Parathyroid adenoma (tissue), 2 donors: ENCODE measurements at regions not wholly inside any gene's neighbourhood (a gene's known extent, or its start where the extent isn't known, plus 50 kb on each side); places are given as distances from the start of the nearest gene placed in this dataset.

ENCODE experiments used
- H2AFZ ChIP-seq: fragments of 300-600 bp; sonication (generic); one replicate; pipeline ENCODE4 v1.7.0; 2017; ENCODE audit warnings: antibody characterized with exemption, mild to moderate bottlenecking
- H3K27ac ChIP-seq: fragments of 300-600 bp; sonication (generic); one replicate; pipeline ENCODE4 v1.7.0; 2017
- H3K27me3 ChIP-seq: fragments of 300-600 bp; sonication (generic); one replicate; pipeline ENCODE4 v1.7.0; 2017; ENCODE audit warnings: low read length; ENCODE audit not compliant: control insufficient read depth, insufficient read depth
- H3K36me3 ChIP-seq: fragments of 300-600 bp; sonication (generic); one replicate; pipeline ENCODE4 v1.7.0; 2017; ENCODE audit warnings: low read length; ENCODE audit not compliant: control insufficient read depth, insufficient read depth
- H3K4me1 ChIP-seq: fragments of 300-600 bp; sonication (generic); one replicate; pipeline ENCODE4 v1.7.0; 2017; ENCODE audit warnings: control low read depth
- H3K4me2 ChIP-seq: fragments of 300-600 bp; sonication (generic); one replicate; pipeline ENCODE4 v1.7.0; 2017; ENCODE audit warnings: low read length
- H3K4me3 ChIP-seq: fragments of 300-600 bp; sonication (generic); one replicate; pipeline ENCODE4 v1.7.0; 2017; ENCODE audit warnings: low read depth, low read length
- H3K79me2 ChIP-seq: fragments of 300-600 bp; sonication (generic); one replicate; pipeline ENCODE4 v1.7.0; 2017; ENCODE audit warnings: control low read depth
- H3K9ac ChIP-seq: fragments of 300-600 bp; sonication (generic); one replicate; pipeline ENCODE4 v1.7.0; 2017; ENCODE audit warnings: mild to moderate bottlenecking
- H3K9me3 ChIP-seq: fragments of 300-600 bp; sonication (generic); one replicate; pipeline ENCODE4 v1.7.0; 2017; ENCODE audit warnings: low read length; ENCODE audit not compliant: control insufficient read depth
- TF ChIP-seq, protein P1 (sequence below): fragments of 300-600 bp; sonication (generic); IDR thresholded peaks from one replicate; pipeline ENCODE4 v1.7.0; 2017; ENCODE audit warnings: antibody characterized with exemption, mild to moderate bottlenecking
- donor health status: primary hyperparathyroidism.

DNA sequence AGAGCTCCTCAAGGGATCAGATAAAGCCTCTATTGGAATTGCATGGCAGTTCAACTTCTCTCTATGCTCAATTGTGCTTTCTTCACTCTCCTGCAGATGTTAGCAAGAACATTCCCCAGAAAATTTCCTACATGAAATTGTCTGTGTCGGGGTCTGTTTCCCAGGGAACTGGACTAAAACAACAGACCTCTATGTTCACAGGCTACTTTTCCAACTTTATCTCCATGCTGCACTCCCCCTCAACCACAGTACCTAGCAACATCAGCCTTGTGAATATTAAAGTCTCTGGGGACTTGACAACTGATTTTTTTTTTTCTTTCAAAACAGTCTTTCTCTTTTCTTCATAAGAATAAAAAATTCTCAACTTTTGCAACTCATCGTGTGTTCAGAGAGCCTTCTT is 1470.8 kb upstream of the ADGRL3 start:
- H3K27ac ChIP-seq = no peak overlapping the region
- no peak overlapping the region for H3K4me2 ChIP-seq
- no peaks in the 10 kb centered on the region for H3K79me2 ChIP-seq
- no peaks in the 10 kb centered on the region for H3K4me1 ChIP-seq
- no peaks in the 10 kb centered on the region for H3K27me3 ChIP-seq
- H3K9me3 ChIP-seq = no peaks in the 10 kb centered on the region
- H3K9ac ChIP-seq = no peak overlapping the region
- H2AFZ ChIP-seq = no peak overlapping the region
- H3K4me3 ChIP-seq = no peak overlapping the region
- TF ChIP-seq, protein P1, sequence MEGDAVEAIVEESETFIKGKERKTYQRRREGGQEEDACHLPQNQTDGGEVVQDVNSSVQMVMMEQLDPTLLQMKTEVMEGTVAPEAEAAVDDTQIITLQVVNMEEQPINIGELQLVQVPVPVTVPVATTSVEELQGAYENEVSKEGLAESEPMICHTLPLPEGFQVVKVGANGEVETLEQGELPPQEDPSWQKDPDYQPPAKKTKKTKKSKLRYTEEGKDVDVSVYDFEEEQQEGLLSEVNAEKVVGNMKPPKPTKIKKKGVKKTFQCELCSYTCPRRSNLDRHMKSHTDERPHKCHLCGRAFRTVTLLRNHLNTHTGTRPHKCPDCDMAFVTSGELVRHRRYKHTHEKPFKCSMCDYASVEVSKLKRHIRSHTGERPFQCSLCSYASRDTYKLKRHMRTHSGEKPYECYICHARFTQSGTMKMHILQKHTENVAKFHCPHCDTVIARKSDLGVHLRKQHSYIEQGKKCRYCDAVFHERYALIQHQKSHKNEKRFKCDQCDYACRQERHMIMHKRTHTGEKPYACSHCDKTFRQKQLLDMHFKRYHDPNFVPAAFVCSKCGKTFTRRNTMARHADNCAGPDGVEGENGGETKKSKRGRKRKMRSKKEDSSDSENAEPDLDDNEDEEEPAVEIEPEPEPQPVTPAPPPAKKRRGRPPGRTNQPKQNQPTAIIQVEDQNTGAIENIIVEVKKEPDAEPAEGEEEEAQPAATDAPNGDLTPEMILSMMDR = no peak
- no peaks in the 10 kb centered on the region for H3K36me3 ChIP-seq

DNA sequence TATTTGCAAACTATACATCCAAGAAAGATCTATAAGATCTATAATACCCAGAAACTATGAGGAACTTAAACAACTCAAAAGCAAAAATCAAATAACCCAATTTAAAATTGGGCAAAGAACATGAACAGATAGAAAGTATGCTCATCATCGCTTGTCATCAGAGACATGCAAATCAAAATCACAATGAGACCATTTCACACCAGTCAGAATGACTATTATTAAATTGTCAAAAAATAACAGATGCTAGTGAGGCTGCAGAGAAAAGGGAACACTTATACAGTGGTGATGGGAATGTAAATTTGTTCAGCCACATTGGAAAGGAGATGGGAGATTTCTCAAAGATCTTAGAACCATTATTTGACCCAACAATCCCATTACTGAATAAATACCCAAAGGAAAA is 1451.7 kb upstream of the ADGRL3 start:
- H3K36me3 ChIP-seq = no peaks in the 10 kb centered on the region
- no peak overlapping the region for H3K4me3 ChIP-seq
- TF ChIP-seq, protein P1 = no peak
- no peaks in the 10 kb centered on the region for H3K4me1 ChIP-seq
- no peak overlapping the region for H3K9ac ChIP-seq
- H3K27me3 ChIP-seq = no peaks in the 10 kb centered on the region
- no peak overlapping the region for H3K27ac ChIP-seq
- H3K4me2 ChIP-seq = no peak overlapping the region
- H3K9me3 ChIP-seq = no peaks in the 10 kb centered on the region
- H2AFZ ChIP-seq = no peak overlapping the region
- H3K79me2 ChIP-seq = no peaks in the 10 kb centered on the region

DNA sequence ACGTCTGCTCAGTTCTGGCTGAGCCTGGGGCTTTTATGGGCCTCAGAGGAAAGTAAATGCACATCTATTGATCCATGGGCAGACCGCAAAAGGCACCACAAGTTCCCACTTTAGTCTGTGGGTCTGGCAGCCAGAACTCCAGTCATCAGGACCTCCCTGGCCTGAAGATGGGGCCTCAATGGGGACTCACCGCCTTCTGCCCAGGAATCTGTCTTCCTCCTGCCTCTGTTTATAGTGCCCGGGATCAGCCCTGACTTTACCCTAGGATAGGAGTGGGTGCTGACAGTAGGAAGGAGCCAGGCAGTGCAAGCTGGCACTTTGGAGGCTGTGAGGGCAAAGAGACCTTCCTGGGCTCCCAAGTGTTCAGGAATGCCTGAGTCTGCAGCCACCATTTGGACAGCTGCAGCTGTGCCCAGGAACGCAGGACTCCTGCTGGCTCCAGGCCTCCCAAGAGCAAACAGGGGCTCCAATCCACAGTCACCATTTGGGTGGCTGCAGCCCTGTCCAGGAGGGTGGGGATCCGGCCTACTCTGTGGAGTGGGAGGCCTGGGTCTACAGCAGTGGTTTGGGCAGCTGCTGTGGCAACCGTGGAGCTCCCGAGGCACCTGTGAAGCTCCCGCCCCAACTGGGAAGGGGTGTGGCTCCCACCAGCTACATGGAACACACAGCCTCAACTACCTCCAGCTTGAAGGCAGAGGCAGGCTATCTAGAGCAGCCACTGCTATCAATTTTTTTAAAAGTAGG is 1440.9 kb upstream of the ADGRL3 start:
- H3K9me3 ChIP-seq = no peaks in the 10 kb centered on the region
- H3K9ac ChIP-seq = no peak overlapping the region
- no peaks in the 10 kb centered on the region for H3K4me1 ChIP-seq
- TF ChIP-seq, protein P1 = no peak
- H2AFZ ChIP-seq = no peak overlapping the region
- H3K4me2 ChIP-seq = no peak overlapping the region
- H3K36me3 ChIP-seq = no peaks in the 10 kb centered on the region
- no peaks in the 10 kb centered on the region for H3K79me2 ChIP-seq
- H3K4me3 ChIP-seq = no peak overlapping the region
- H3K27ac ChIP-seq = no peak overlapping the region
- H3K27me3 ChIP-seq = no peaks in the 10 kb centered on the region

- Histone ChIP-seq H3K27ac (no peak overlapping the region), H3K9me3 (no peaks in the 10 kb centered on the region), H3K4me2 (no peak overlapping the region), H2AFZ (no peak overlapping the region), H3K4me3 (no peak overlapping the region), H3K27me3 (no peaks in the 10 kb centered on the region), H3K4me1 (no peaks in the 10 kb centered on the region), H3K79me2 (no peaks in the 10 kb centered on the region), H3K36me3 (no peaks in the 10 kb centered on the region), H3K9ac (no peak overlapping the region)
- TF ChIP-seq, protein P1 = no peak
Measured at GRCh38 chr4:59762344-59762743, 1437.8 kb upstream of the ADGRL3 start.
